Testis (tissue), 2 donors: ENCODE measurements at regions not wholly inside any gene's neighbourhood (a gene's known extent, or its start where the extent isn't known, plus 50 kb on each side); places are given as distances from the start of the nearest gene placed in this dataset.

Experiments used
- CTCF ChIP-seq, 3 experiments: fragments of 450-650 bp in 2 of 3; fragments of 200-600 bp in 1 of 3; sonication (generic) in 1 of 3; IDR thresholded peaks; one replicate each; pipeline ENCODE4 v1.5.1; 2016 to 2019; ENCODE audit warnings: antibody characterized with exemption in 3 of 3, mild to moderate bottlenecking in 2 of 3, moderate library complexity in 1 of 3
- POLR2A ChIP-seq: fragments of 450-650 bp; IDR thresholded peaks from one replicate; pipeline ENCODE4 v1.6.1; 2017; ENCODE audit warnings: antibody characterized with exemption, mild to moderate bottlenecking, moderate library complexity

- TF ChIP-seq CTCF (IDR thresholded peaks at IDR 0.05) (no peak), POLR2A (no peak)
Observed at GRCh38 chr2:122326471-122326870, 571.0 kb downstream of the TSN start.
